Stomach smooth muscle (tissue), 2 donors: ENCODE measurements at regions not wholly inside any gene's neighbourhood (a gene's known extent, or its start where the extent isn't known, plus 50 kb on each side); places are given as distances from the start of the nearest gene placed in this dataset.

Source experiments
- H3K27ac ChIP-seq: one replicate; pipeline ENCODE4 v1.7.0; 2013; ENCODE audit warnings: mild to moderate bottlenecking, low read length, inconsistent platforms
- H3K27me3 ChIP-seq, 2 donors: one replicate each; pipeline ENCODE4 v1.7.0; 2013; ENCODE audit warnings: low read length in 2 of 2; ENCODE audit not compliant: insufficient read depth in 2 of 2, control insufficient read depth in 1 of 2
- H3K36me3 ChIP-seq, 2 donors: one replicate each; pipeline ENCODE4 v1.7.0; 2013; ENCODE audit warnings: low read length in 2 of 2; ENCODE audit not compliant: control insufficient read depth in 2 of 2, insufficient read depth in 2 of 2
- H3K4me1 ChIP-seq: one replicate; pipeline ENCODE4 v1.7.0; 2013; ENCODE audit warnings: low read length; ENCODE audit not compliant: control insufficient read depth, insufficient read depth
- H3K4me3 ChIP-seq, 2 donors: one replicate each; pipeline ENCODE4 v1.7.0; 2013; ENCODE audit warnings: low read length in 2 of 2
- H3K9ac ChIP-seq, 2 donors: one replicate each; pipeline ENCODE4 v1.7.0; 2013; ENCODE audit warnings: low read length in 2 of 2, mild to moderate bottlenecking in 1 of 2
- H3K9me3 ChIP-seq, 2 donors: one replicate each; pipeline ENCODE4 v1.7.0; 2013; ENCODE audit warnings: low read length in 2 of 2; ENCODE audit not compliant: control insufficient read depth in 2 of 2
- donor health status: healthy.
- donor health status: Pancreatic carcinoma.

- Histone ChIP-seq H3K9me3 (no peaks in the 10 kb centered on the region), H3K4me1 (no peaks in the 10 kb centered on the region), H3K9ac (no peak overlapping the region), H3K27ac (no peak overlapping the region), H3K4me3 (no peak overlapping the region), H3K36me3 (peaks cover 0 to 2% of the 10 kb centered on the region in 2 donors), H3K27me3 (no peaks in the 10 kb centered on the region)
These were observed 237.3 kb downstream of the OSR1 start for GRCh38 chr2:19120941-19121750.

- Histone ChIP-seq H3K4me3 (no peak overlapping the region), H3K4me1 (no peaks in the 10 kb centered on the region), H3K9me3 (no peaks in the 10 kb centered on the region), H3K27ac (no peak overlapping the region), H3K9ac (no peak overlapping the region), H3K27me3 (no peaks in the 10 kb centered on the region), H3K36me3 (peaks cover 0 to 2% of the 10 kb centered on the region in 2 donors)
These were observed 238.2 kb downstream of the OSR1 start for GRCh38 chr2:19120181-19120580.

DNA sequence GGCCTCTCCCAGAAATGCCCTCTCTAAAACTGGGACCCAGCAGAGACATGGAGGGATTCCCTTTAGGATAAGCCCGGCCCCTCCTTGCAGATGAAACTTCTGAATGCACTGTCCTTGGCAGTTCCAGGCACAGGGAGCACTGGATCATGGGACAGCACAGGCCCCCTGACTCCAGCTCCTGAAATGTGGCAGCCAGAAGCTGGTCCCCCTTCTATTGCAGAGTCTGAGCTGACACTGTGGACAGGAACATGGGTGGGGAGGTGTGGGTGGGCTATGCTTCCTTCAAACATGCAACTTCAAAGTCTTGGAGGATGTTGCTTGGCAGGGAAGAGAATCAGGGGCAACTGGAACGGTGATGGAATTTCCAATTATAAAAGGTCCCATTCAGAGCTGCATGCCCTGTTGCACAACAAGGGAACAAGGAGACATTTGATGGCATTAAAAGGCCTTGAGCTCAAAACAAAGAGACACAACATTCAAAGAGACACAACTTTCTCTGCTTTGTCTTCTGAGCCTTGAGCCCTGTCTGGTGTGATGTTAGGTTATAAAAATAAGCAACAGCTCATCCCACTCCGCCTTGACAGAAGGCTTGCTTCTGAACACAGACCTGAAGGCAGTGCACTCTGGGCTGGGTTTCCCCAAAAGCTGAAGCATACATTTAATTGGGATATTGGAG lies 239.0 kb downstream of the OSR1 start:
- no peak overlapping the region for H3K4me3 ChIP-seq
- H3K36me3 ChIP-seq: peaks cover 0 to 2% of the 10 kb centered on the region in 2 donors
- no peak overlapping the region for H3K27ac ChIP-seq

GRCh38 chr2:19116918-19117317 lies 241.5 kb downstream of the OSR1 start:
- no peaks in the 10 kb centered on the region for H3K9me3 ChIP-seq
- H3K9ac ChIP-seq: no peak overlapping the region
- H3K4me1 ChIP-seq: peaks cover 3% of the 10 kb centered on the region
- H3K4me3 ChIP-seq: no peak overlapping the region
- H3K36me3 ChIP-seq: no peaks in the 10 kb centered on the region
- no peak overlapping the region for H3K27ac ChIP-seq
- H3K27me3 ChIP-seq: no peaks in the 10 kb centered on the region

More for the DNA sequence above, 239.0 kb downstream of the OSR1 start:
- Histone ChIP-seq H3K4me1 (peaks cover 3% of the 10 kb centered on the region), H3K9me3 (no peaks in the 10 kb centered on the region), H3K9ac (no peak overlapping the region), H3K27me3 (no peaks in the 10 kb centered on the region)

DNA sequence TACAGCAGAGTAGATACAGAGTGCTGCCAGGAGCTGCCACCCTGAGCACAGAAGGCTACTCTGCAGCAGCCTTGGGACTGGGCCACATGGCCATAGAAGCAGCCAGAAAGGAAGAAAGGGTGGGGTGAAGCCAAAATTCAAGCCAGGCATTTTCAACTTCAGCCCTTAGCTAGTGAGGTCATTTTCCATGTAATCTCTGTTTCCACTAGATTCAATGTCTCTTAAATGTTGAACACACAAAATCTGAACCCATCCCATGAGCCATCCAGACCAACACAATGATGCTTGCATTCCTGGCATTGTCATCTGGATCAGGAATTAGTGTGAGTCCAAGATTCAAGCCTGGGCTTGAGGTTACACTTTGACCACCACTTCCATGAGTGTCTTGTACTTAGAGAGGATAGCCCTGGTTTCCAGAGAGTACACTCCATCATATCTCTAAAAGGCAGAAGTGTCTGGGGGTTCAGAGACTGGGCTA lies 243.6 kb downstream of the OSR1 start:
- Histone ChIP-seq H3K4me1 (peaks cover 3% of the 10 kb centered on the region), H3K27me3 (no peaks in the 10 kb centered on the region), H3K27ac (no peak overlapping the region), H3K9me3 (no peaks in the 10 kb centered on the region), H3K36me3 (no peaks in the 10 kb centered on the region), H3K9ac (no peak overlapping the region), H3K4me3 (no peak overlapping the region)

- no peak overlapping the region for H3K9ac ChIP-seq
These were observed 244.3 kb downstream of the OSR1 start for GRCh38 chr2:19114126-19114525.

DNA sequence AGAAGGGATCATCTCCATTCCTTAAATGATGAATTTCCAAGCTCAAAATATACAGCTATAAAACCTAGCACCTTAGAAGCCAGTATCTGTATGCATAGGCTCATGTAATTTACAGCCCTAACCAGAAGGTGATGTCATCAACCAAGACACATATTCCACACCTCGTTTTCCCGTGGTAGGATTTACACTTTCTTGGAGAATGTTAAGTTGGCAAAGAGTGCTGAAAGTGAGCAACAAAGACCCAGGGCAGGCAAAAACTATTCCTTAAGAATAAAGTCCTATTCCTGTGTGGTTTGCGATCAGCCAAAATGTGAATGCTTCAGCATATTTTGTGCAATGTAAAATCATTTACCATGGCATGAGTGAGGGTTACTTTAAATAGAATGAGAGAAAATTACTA lies 247.1 kb downstream of the OSR1 start:
- Histone ChIP-seq H3K4me3 (no peak overlapping the region), H3K27ac (no peak overlapping the region), H3K4me1 (peaks cover 3% of the 10 kb centered on the region), H3K9ac (no peak overlapping the region), H3K27me3 (no peaks in the 10 kb centered on the region), H3K9me3 (no peaks in the 10 kb centered on the region), H3K36me3 (no peaks in the 10 kb centered on the region)

More at GRCh38 chr2:19114126-19114525, 244.3 kb downstream of the OSR1 start:
- Histone ChIP-seq H3K27me3 (no peaks in the 10 kb centered on the region), H3K4me3 (no peak overlapping the region), H3K4me1 (peaks cover 3% of the 10 kb centered on the region), H3K9me3 (no peaks in the 10 kb centered on the region), H3K27ac (no peak overlapping the region), H3K36me3 (no peaks in the 10 kb centered on the region)

DNA sequence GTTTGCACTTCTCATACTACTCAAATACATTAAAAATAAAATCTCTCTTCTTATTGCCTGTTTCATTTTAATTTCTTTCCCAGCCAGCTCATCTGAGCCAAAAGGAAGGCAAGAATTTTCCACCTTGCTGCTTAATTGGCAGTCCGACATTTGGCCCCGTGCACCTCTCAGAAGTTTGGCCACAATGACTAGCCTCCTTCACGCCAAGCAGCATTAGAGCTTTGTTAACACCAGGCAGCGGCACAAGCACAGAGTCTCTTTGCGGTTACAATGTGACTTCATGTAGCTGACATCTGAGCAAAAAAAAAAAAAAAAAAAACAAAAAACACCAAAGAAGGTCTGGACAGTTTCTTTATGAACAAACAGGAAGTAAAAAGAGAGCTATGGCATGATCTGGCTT lies 248.9 kb downstream of the OSR1 start:
- Histone ChIP-seq H3K4me3 (no peak overlapping the region), H3K9ac (no peak overlapping the region), H3K36me3 (no peaks in the 10 kb centered on the region), H3K27ac (no peak overlapping the region), H3K27me3 (no peaks in the 10 kb centered on the region), H3K9me3 (no peaks in the 10 kb centered on the region), H3K4me1 (peaks cover under 1% of the 10 kb centered on the region)

DNA sequence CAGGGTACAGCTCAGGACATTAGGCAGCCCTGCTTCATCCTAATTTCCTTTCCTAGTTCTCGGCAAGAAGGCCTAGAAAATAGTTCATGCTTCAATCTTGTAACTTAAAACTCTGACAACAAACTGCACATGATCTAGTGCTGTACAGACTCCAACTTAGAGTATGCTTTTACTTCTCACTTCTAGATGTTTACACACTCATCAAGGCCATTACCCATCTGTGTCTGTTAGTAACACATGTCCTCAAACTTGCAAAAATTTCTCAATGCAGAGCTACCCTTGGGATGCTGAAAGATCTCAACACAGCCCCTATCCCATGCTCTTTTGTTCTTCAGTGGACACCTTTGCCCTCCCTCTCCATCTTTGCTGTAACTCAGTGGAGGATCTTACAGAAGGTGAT lies 252.0 kb downstream of the OSR1 start:
- H3K27ac ChIP-seq: no peak overlapping the region
- no peaks in the 10 kb centered on the region for H3K36me3 ChIP-seq
- no peaks in the 10 kb centered on the region for H3K9me3 ChIP-seq
- H3K27me3 ChIP-seq: no peaks in the 10 kb centered on the region
- no peaks in the 10 kb centered on the region for H3K4me1 ChIP-seq
- no peak overlapping the region for H3K9ac ChIP-seq
- H3K4me3 ChIP-seq: no peak overlapping the region

- H3K27ac ChIP-seq: no peak overlapping the region
- H3K9me3 ChIP-seq: no peaks in the 10 kb centered on the region
- no peak overlapping the region for H3K9ac ChIP-seq
- H3K4me1 ChIP-seq: no peaks in the 10 kb centered on the region
- H3K27me3 ChIP-seq: no peaks in the 10 kb centered on the region
- no peak overlapping the region for H3K4me3 ChIP-seq
- no peaks in the 10 kb centered on the region for H3K36me3 ChIP-seq
These were observed 253.9 kb downstream of the OSR1 start for GRCh38 chr2:19104503-19104902.
